Erythroblast (primary cell): ENCODE measurements at regions not wholly inside any gene's neighbourhood (a gene's known extent, or its start where the extent isn't known, plus 50 kb on each side); places are given as distances from the start of the nearest gene placed in this dataset.

Source experiments
- GATA1 ChIP-seq: IDR thresholded peaks from 2 replicates; pipeline ENCODE4 v1.6.1; 2011; ENCODE audit warnings: low read depth, mild to moderate bottlenecking, control low read depth, low read length, moderate library complexity
- POLR2A ChIP-seq: IDR thresholded peaks from 2 replicates; pipeline ENCODE4 v1.6.1; 2011; ENCODE audit warnings: mild to moderate bottlenecking, low read length

DNA sequence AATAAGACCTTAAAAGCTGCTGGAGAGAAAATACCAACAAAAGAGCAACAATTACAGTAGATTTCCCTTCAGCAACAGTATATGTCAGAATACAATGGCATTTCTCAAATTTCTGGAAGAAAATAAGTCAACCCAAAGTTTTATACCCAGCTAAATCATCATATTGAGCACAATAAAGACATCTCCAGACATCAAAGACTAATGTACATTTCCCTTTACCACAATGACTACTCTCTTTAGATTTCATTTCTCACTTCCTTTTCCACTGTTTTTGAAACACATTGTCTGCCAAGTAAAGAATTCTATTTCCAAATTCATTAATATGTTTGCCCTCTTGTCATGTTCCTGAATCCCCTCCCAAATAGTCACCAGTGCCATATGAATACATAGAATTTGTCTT lies 111.4 kb downstream of the POU4F1 start:
- TF ChIP-seq POLR2A (no peak), GATA1 (no peak)
